Prostate gland (tissue), 2 donors: ENCODE measurements at regions not wholly inside any gene's neighbourhood (a gene's known extent, or its start where the extent isn't known, plus 50 kb on each side); places are given as distances from the start of the nearest gene placed in this dataset.

Experiments used
- POLR2A ChIP-seq: fragments of 450-650 bp; IDR thresholded peaks from one replicate; pipeline ENCODE4 v1.6.1; 2016; ENCODE audit warnings: antibody characterized with exemption, mild to moderate bottlenecking
- TF ChIP-seq, protein P1 (sequence below), 4 experiments: fragments of 200-600 bp in 2 of 4; fragments of 450-650 bp in 2 of 4; sonication (generic) in 2 of 4; IDR thresholded peaks; 1 replicate in 3 of 4; 2 replicates in 1 of 4; pipeline ENCODE4 v1.5.1; 2016 to 2019; ENCODE audit warnings: antibody characterized with exemption in 4 of 4, mild to moderate bottlenecking in 2 of 4, moderate library complexity in 2 of 4

GRCh38 chr1:4351453-4351852 lies 303.0 kb upstream of the AJAP1 start:
- TF ChIP-seq, protein P1, sequence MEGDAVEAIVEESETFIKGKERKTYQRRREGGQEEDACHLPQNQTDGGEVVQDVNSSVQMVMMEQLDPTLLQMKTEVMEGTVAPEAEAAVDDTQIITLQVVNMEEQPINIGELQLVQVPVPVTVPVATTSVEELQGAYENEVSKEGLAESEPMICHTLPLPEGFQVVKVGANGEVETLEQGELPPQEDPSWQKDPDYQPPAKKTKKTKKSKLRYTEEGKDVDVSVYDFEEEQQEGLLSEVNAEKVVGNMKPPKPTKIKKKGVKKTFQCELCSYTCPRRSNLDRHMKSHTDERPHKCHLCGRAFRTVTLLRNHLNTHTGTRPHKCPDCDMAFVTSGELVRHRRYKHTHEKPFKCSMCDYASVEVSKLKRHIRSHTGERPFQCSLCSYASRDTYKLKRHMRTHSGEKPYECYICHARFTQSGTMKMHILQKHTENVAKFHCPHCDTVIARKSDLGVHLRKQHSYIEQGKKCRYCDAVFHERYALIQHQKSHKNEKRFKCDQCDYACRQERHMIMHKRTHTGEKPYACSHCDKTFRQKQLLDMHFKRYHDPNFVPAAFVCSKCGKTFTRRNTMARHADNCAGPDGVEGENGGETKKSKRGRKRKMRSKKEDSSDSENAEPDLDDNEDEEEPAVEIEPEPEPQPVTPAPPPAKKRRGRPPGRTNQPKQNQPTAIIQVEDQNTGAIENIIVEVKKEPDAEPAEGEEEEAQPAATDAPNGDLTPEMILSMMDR (IDR thresholded peaks at IDR 0.05) = no peak
- TF ChIP-seq POLR2A = no peak
